Head of caudate nucleus (tissue), 42 donors: ENCODE measurements at regions not wholly inside any gene's neighbourhood (a gene's known extent, or its start where the extent isn't known, plus 50 kb on each side); places are given as distances from the start of the nearest gene placed in this dataset.
"Not testable (repeated sequence)": the region's sequence is repeated elsewhere in the genome, so short reads cannot be mapped to it uniquely, and the experiment has no call there.

Experiments
- DNase-seq, 42 donors: peaks; one replicate each; pipeline versions ENCODE4 v3.0.0 to v3.0.0-alpha.2; 2020 to 2021; ENCODE audit warnings: mixed read lengths in 7 of 42
- intact Hi-C: fragments of 100-400 bp; cut with DNase I; formaldehyde crosslinking; loops from one replicate; pipeline ENCODE4 v1.15.0; 2022

DNA sequence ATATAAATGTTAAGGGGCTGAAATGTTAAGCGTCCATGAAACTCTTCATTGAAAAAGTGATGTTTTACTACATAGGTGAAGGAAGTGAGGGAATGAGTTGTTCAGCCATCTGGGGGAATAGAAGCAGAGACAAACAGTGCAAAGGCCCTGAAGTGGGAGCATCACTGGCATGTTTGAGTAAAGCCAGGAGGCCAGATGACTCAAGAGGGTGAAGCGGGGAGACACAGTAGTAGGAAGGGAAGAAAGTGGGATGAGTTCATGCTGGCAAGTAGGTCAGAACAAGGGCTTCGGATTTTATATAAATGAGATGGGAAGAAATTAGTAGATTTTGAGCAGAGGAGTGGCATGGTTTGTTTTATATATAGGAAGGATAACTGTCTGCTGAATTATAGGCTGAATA lies 112.5 kb upstream of the MAP9 start:
- intact Hi-C loops = no loop called here

DNA sequence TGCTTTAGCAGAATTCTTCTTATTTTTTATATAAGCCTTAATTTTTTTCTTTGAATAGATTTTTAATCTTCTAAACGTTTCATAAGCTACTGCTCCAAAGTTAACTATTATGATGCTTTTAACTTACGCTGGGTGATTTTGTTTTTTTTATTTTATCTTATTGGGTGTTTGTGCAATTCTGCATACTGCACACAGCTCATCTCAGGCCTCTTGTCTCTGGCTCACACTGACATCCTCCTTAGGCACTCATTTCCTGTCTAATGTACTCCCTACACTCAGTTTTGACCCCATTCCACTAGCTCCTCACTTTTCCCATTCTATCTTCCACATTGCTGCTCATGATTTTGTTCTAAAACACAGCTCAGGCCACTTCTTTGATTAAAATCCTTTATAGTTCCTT lies 111.9 kb upstream of the MAP9 start:
- DNase-seq = no peak
- intact Hi-C loops = no loop called here

More for the DNA sequence above, 112.5 kb upstream of the MAP9 start:
- DNase-seq = peak in 8 of 42 donors; percentile 9 to 62 (median 18)

DNA sequence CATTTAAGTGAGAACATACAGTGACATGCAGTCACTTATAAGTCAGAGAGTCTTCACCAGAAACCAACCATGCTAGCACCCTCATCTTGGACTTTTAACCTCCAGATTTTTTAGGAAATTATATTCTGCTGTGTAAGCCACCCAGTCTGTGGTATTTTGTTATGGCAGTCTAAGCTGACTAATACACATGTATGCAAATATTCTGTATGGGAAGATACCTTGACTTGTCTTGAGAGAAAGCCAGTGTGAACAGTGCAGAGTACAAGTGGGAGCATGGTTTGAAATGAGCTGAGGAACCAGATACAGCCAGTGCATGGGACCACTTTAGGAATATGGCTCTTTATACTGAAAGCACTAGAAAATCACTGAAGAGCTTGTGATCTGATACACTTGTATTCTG lies 110.4 kb upstream of the MAP9 start:
- intact Hi-C loops = no loop called here
- DNase-seq = no peak

- intact Hi-C loops = no loop called here
- DNase-seq = no peak
Measured at GRCh38 chr4:155481150-155481549, 104.4 kb upstream of the MAP9 start.

- intact Hi-C loops = no loop called here
- no peak for DNase-seq
Measured at GRCh38 chr4:155479835-155480234, 103.1 kb upstream of the MAP9 start.

DNA sequence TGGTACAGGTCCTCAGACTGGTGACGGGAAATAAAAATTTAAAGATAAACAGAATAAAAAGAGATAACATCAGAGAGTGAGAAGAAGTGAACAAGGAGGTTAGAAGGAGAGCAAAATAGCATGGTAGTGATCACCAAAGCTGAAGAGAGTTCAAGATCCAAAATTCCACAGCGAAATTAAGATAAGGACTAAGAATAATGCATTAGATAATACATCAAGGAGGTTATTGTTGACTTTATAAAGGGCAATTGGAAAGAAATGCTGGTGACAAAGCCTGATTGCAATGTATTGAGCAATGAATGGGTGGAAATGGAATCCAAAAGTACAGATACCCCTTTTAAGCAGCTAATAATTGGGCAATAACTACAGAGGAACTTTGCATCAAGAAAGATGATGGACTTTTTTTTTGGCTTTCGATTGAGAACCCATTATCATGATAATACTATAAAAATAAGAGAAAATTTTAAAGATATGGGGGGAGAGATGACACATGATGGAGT lies 101.6 kb upstream of the MAP9 start:
- no peak for DNase-seq
- intact Hi-C loops = no loop called here

DNA sequence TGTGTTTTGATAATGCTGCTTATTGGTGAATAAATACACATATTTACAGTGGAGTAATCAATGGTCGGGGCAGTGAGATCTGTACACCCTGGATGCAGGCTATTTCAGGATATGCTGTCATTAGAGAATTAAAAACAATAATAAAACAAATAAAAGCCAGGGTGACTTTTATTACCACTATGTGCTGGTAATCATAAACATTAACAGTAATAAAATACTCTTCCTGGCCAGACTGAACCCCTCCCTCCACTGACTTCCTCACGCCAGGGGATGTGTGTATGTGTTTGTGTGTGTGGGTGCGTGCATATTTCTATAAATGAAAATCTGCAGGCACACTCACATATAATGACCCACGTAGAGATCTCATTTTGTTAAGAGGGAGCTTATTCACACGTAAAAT lies 98.0 kb upstream of the MAP9 start:
- intact Hi-C loops = no loop called here
- no peak for DNase-seq

DNA sequence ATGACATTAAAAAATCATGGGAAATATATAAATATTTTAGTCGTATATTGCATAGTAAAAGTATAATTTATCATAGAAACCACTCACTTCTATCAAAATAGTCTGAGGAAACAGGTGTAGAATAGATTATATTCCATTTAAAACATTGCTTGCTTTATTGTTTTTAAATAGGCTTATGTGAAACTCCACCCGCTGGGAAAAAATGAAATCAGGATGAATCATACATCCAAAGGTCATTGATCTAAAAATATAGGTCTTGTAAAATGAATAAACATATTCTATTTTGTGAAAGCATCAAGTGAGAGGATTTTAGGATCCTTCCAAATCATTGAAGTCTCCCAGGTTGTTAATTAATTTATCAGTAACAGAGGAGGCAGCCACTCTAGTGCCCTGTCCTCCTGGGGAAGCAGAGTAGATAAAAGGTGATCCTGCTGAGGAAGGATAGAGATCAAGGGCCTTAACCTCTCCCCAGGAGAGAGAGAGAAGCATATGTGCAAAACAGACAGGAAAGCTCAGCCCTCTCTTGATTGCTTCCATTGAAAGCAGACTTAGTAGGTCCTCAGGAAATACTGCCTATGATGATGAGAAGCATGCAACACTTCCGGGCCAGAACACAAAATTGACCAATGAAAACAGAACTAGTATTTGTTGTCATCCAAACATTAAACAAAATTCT lies 96.8 kb upstream of the MAP9 start:
- intact Hi-C loops = no loop called here
- no peak for DNase-seq

- intact Hi-C loops = no loop called here
- DNase-seq = no peak
Measured at GRCh38 chr4:155468282-155468681, 91.5 kb upstream of the MAP9 start.

DNA sequence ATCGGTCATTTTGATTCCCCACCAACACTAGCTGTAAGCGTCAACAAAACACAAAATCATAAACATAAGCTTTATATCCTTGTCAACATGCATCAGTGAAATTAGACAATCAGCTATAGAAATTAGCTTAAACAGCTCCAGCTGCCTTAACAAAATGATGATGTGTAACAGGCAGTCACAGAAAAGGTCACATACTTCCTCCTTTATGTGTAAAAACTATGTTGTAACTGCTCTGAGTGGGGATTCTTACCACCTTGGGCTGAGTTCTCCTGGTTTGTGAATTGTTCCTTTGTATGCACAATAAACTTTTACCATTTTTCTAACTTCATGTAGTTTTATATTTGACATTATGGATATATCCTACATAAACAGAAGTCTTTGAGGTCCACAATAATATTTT lies 73.9 kb upstream of the MAP9 start:
- intact Hi-C loops = no loop called here
- DNase-seq = no peak

DNA sequence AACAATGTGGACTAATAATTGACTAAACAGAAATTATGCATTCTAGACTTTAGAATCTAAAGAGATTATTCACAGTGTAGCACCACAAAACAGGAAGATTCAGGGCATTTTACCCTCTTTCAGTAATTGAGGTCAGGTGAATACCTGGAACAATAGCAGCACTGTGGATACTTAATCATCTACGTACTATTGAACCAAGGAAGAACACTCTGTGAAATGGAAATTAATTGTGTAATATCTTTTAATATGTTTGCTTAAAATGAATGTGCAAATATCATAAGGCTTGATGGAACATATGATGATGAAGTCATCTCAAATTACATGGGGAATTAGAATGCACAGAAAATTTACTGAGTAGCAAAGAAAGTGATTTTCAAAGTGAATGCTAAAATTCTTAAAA lies 68.5 kb upstream of the MAP9 start:
- intact Hi-C loops = no loop called here
- no peak for DNase-seq

GRCh38 chr4:155444721-155445120 lies 68.0 kb upstream of the MAP9 start:
- intact Hi-C loops = loop anchor here (5.0 kb wide), 1 partner anchor 343 kb away; no protein-coding TSS in a partner anchor
- DNase-seq = no peak

GRCh38 chr4:155442267-155443105 lies 65.7 kb upstream of the MAP9 start:
- peak; percentile 60 to 95 (median 88) for DNase-seq
- intact Hi-C loops = loop anchor here (5.0 kb wide), 1 partner anchor 345 kb away; no protein-coding TSS in a partner anchor

DNA sequence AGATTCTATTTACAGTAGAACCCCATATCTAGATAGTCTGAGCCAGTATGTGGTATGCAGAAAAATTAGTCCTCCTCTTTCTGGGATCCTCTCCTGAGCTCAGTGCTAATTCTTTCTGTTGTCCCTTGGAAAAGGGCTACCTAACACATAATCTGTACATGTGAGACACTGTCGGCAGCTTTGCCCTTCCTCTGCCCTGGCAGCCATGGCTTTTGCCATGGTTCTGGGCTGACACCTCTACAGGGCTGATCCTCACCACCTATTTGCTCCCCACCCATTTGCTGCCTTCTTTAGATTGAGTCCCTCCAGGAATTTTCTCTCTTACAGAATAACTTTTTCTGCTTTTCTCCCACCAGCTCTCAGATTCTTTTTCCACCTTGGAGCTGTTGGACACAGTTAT lies 64.7 kb upstream of the MAP9 start:
- no peak for DNase-seq
- intact Hi-C loops = loop anchor here (5.0 kb wide), 1 partner anchor 346 kb away; no protein-coding TSS in a partner anchor

GRCh38 chr4:155439760-155440159 lies 63.0 kb upstream of the MAP9 start:
- intact Hi-C loops = loop anchor here (5.0 kb wide), 1 partner anchor 348 kb away; no protein-coding TSS in a partner anchor
- DNase-seq = not testable (repeated sequence)

DNA sequence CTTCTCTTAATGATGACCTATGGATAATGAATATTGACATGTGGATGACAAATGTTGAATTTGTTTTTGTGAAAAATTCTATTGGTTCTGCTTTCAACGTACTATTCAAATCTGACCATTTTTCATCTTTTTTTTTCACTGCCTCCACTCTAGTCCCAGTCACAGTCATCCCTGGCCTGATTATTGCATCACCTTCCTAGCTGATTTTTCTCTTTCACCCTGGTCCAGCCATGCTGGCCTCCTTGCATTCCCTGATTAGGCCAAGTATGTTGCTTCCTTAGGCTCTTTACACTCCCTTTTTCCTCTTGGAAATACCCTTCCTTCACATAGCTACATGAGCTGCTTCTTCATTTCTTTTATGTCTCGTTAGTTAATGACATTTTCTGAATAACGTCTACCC lies 58.1 kb upstream of the MAP9 start:
- intact Hi-C loops = no loop called here
- no peak for DNase-seq

GRCh38 chr4:155434366-155434765 lies 57.6 kb upstream of the MAP9 start:
- DNase-seq = no peak
- intact Hi-C loops = no loop called here

DNA sequence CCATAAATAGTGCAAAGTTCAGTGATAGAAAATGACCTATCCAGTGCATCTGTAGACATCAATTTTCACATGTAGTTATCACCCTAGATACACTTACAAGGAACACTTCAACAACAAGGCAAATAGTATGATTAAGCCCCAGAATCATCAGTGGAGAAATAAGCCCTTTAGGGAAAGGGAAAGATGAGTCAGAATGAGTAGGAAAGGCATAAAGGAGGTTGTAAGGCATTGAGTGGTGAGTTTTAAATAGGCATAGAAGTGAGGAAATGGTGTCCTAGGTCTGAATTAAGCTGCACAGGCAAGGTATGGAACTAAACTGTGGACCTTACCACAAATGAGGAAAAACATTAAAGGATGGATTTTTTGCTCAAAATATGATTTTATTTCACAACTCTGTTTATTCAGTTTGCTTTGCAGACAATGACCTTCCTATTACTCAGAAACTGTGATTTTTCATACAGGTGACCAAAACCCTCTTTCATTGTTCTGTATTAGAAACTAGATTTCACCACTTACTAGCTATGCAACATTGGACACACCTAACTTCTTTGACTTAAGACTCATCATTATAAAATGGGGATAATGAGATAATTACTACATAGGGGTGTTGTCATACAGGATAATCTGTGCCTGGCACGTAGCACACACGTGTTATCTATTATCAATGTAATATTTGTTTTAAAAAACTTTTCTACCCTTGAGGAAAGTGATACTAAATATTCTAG lies 57.0 kb upstream of the MAP9 start:
- DNase-seq = no peak
- intact Hi-C loops = no loop called here

DNA sequence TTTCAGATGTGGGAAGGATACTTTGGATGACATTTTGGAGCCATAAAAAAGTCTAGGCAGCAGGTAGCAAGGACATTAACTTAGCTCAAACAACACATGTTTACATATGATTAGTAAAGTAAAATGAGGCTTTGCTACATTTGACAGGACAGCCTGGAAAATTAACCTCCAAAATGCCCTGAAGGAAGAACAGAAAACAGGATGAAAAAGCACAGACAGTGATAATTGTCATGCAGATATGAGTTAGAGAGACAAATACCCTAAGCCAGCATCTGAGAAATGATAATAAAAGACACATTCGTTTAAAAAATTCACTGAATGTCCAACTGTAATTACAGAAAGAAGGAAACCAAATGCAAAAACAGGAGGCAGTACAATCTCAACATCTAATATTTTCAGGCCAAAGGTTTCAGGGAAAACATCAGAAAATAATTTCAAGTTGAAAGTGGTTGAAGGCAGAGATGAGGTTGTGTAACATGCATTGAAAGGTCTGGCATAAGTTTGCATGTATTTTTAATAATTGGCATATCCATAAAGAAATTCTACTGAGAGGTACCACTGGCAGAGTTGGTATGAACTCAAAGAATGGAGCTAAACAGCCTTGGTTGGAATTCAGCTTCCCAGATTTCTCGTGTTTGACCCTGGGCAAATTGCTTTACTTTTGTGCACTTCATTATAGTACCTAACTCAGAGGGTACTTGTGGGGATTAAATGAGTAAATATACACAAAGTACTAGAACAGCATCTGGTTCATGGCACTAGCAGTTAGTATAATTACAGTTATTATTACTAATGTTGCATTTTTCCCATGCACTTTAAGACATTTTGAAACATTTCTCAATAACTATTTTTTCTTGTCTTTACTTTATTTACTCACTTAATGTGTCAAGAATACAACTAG lies 54.4 kb upstream of the MAP9 start:
- no peak for DNase-seq
- intact Hi-C loops = no loop called here
